ENCODE measurements at regions not wholly inside any gene's neighbourhood (a gene's known extent, or its start where the extent isn't known, plus 50 kb on each side); places are given as distances from the start of the nearest gene placed in this dataset.

- POLR2A ChIA-PET, result no interaction called here
- CTCF ChIA-PET, result no interaction called here
- Histone ChIP-seq H3K9me3 (ENCODE audit: control insufficient read depth, insufficient read depth, low read length) (no peaks in the 10 kb centered on the region), H3K4me3 (ENCODE audit: low read depth, low read length) (no peak overlapping the region), H3K27me3 (ENCODE audit: control insufficient read depth, insufficient read depth, low read length) (no peaks in the 10 kb centered on the region), H3K27ac (ENCODE audit: low read depth, low read length) (no peak overlapping the region)
- no peak for DNase-seq (ENCODE audit: low read depth, low spot score)
- TF ChIP-seq, protein P1, sequence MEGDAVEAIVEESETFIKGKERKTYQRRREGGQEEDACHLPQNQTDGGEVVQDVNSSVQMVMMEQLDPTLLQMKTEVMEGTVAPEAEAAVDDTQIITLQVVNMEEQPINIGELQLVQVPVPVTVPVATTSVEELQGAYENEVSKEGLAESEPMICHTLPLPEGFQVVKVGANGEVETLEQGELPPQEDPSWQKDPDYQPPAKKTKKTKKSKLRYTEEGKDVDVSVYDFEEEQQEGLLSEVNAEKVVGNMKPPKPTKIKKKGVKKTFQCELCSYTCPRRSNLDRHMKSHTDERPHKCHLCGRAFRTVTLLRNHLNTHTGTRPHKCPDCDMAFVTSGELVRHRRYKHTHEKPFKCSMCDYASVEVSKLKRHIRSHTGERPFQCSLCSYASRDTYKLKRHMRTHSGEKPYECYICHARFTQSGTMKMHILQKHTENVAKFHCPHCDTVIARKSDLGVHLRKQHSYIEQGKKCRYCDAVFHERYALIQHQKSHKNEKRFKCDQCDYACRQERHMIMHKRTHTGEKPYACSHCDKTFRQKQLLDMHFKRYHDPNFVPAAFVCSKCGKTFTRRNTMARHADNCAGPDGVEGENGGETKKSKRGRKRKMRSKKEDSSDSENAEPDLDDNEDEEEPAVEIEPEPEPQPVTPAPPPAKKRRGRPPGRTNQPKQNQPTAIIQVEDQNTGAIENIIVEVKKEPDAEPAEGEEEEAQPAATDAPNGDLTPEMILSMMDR (IDR thresholded peaks at IDR 0.05; ENCODE audit: low read depth, low read length), result no peak
These were observed 185.5 kb downstream of the NOL4 start for GRCh38 chr18:34039201-34039600.

DNA sequence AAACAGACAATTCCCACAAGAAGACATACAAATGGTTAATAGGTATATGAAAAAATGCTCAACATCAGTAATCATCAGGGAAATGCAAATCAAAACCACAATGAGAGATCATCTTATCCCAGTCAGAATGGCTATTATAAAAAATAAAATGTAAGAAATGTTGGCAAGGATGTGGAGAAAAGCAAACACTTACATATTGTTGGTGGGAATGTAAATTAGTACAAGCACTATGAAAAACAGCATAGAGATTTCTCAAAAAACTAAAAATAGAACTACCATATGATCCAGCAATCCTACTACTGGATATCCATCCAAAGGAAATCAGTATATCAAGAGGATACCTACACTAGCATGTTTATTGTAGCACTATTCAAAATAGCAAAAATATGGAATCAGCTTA lies 186.6 kb downstream of the NOL4 start:
- POLR2A ChIA-PET, result no interaction called here
- DNase-seq (ENCODE audit: low read depth, low spot score), result no peak

GRCh38 chr18:34033968-34034367 lies 190.7 kb downstream of the NOL4 start:
- ChIA-PET POLR2A (no interaction called here), CTCF (no interaction called here)
- no peaks in the 10 kb centered on the region; the same call in 1 of the 2 replicates for H3K9me3 ChIP-seq (ENCODE audit: control insufficient read depth, insufficient read depth, low read length)

More for the DNA sequence above, 186.6 kb downstream of the NOL4 start:
- Histone ChIP-seq H3K27ac (ENCODE audit: low read depth, low read length) (no peak overlapping the region), H3K9me3 (ENCODE audit: control insufficient read depth, insufficient read depth, low read length) (no peaks in the 10 kb centered on the region), H3K4me3 (ENCODE audit: low read depth, low read length) (no peak overlapping the region), H3K27me3 (ENCODE audit: control insufficient read depth, insufficient read depth, low read length) (no peaks in the 10 kb centered on the region)
- TF ChIP-seq, protein P1 (IDR thresholded peaks at IDR 0.05; ENCODE audit: low read depth, low read length), result no peak
- CTCF ChIA-PET, result no interaction called here

GRCh38 chr18:34031810-34032209 lies 192.9 kb downstream of the NOL4 start:
- H3K27ac ChIP-seq (ENCODE audit: low read depth, low read length), result no peak overlapping the region
- TF ChIP-seq, protein P1 (IDR thresholded peaks at IDR 0.05; ENCODE audit: low read depth, low read length), result peak; percentile 18; the same call in 1 of the 2 replicates
- no peaks in the 10 kb centered on the region for H3K27me3 ChIP-seq (ENCODE audit: control insufficient read depth, insufficient read depth, low read length)
- DNase-seq (ENCODE audit: low read depth, low spot score), result no peak
- H3K9me3 ChIP-seq (ENCODE audit: control insufficient read depth, insufficient read depth, low read length), result no peaks in the 10 kb centered on the region; the same call in 1 of the 2 replicates
- no peak overlapping the region for H3K4me3 ChIP-seq (ENCODE audit: low read depth, low read length)
- ChIA-PET CTCF (no interaction called here), POLR2A (no interaction called here)

More at GRCh38 chr18:34033968-34034367, 190.7 kb downstream of the NOL4 start:
- TF ChIP-seq, protein P1 (IDR thresholded peaks at IDR 0.05; ENCODE audit: low read depth, low read length), result no peak
- no peak for DNase-seq (ENCODE audit: low read depth, low spot score)
- Histone ChIP-seq H3K4me3 (ENCODE audit: low read depth, low read length) (no peak overlapping the region), H3K27ac (ENCODE audit: low read depth, low read length) (no peak overlapping the region), H3K27me3 (ENCODE audit: control insufficient read depth, insufficient read depth, low read length) (no peaks in the 10 kb centered on the region)

- TF ChIP-seq, protein P1 (IDR thresholded peaks at IDR 0.05; ENCODE audit: low read depth, low read length), result no peak
- H3K9me3 ChIP-seq (ENCODE audit: control insufficient read depth, insufficient read depth, low read length), result no peaks in the 10 kb centered on the region; the same call in 1 of the 2 replicates
- POLR2A ChIA-PET, result no interaction called here
- DNase-seq (ENCODE audit: low read depth, low spot score), result no peak
- no peaks in the 10 kb centered on the region for H3K27me3 ChIP-seq (ENCODE audit: control insufficient read depth, insufficient read depth, low read length)
- no peak overlapping the region for H3K4me3 ChIP-seq (ENCODE audit: low read depth, low read length)
- CTCF ChIA-PET, result no interaction called here
- H3K27ac ChIP-seq (ENCODE audit: low read depth, low read length), result no peak overlapping the region
These were observed 196.4 kb downstream of the NOL4 start for GRCh38 chr18:34028324-34028723.

Measured in AG04450 (cell line).